Astrocyte (in vitro differentiated cells and primary cell): ENCODE measurements at regions not wholly inside any gene's neighbourhood (a gene's known extent, or its start where the extent isn't known, plus 50 kb on each side); places are given as distances from the start of the nearest gene placed in this dataset.

Experiments used
- EZH2 ChIP-seq: IDR thresholded peaks from 2 replicates; pipeline ENCODE4 v1.6.1; 2012; ENCODE audit warnings: mild to moderate bottlenecking, low read length, inconsistent platforms; ENCODE audit not compliant: insufficient read depth
- TF ChIP-seq, protein P1 (sequence below): IDR thresholded peaks from 2 replicates; pipeline ENCODE4 v1.5.1; 2011; ENCODE audit warnings: low read depth, mild to moderate bottlenecking, inconsistent platforms, low read length, moderate library complexity; ENCODE audit not compliant: insufficient read depth

DNA sequence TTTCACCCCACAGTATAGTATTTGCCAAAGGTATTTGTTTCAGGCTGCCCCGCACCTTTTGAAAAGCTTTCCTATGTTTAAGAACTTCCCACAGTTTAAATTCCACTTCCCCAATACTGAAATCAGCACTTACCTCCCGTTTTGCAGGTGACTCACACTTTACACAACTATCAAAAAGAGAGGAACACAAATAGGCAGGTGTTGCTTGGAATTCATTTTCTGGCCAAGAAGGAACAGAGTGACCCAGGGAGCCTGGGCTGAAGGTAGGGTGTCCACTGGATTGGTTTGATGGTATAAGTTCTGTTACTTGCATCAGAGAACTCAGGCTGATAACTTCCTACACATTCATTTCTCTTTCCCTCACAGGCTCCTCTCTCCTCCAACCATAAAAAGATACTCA lies 60.1 kb upstream of the SLC30A5 start:
- TF ChIP-seq, protein P1, sequence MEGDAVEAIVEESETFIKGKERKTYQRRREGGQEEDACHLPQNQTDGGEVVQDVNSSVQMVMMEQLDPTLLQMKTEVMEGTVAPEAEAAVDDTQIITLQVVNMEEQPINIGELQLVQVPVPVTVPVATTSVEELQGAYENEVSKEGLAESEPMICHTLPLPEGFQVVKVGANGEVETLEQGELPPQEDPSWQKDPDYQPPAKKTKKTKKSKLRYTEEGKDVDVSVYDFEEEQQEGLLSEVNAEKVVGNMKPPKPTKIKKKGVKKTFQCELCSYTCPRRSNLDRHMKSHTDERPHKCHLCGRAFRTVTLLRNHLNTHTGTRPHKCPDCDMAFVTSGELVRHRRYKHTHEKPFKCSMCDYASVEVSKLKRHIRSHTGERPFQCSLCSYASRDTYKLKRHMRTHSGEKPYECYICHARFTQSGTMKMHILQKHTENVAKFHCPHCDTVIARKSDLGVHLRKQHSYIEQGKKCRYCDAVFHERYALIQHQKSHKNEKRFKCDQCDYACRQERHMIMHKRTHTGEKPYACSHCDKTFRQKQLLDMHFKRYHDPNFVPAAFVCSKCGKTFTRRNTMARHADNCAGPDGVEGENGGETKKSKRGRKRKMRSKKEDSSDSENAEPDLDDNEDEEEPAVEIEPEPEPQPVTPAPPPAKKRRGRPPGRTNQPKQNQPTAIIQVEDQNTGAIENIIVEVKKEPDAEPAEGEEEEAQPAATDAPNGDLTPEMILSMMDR: no peak
- no peak for TF ChIP-seq EZH2
